HG03460 (cell line): ENCODE measurements at regions not wholly inside any gene's neighbourhood (a gene's known extent, or its start where the extent isn't known, plus 50 kb on each side); places are given as distances from the start of the nearest gene placed in this dataset.

ENCODE experiments used
- ATAC-seq: cut with Tn5 transposase; IDR thresholded peaks from one replicate; pipeline ENCODE4 v1.9.1; 2021; ENCODE audit not compliant: unreplicated experiment

GRCh38 chr17:79186406-79186805 is 111.8 kb downstream of the ENGASE start:
- no peak for ATAC-seq

DNA sequence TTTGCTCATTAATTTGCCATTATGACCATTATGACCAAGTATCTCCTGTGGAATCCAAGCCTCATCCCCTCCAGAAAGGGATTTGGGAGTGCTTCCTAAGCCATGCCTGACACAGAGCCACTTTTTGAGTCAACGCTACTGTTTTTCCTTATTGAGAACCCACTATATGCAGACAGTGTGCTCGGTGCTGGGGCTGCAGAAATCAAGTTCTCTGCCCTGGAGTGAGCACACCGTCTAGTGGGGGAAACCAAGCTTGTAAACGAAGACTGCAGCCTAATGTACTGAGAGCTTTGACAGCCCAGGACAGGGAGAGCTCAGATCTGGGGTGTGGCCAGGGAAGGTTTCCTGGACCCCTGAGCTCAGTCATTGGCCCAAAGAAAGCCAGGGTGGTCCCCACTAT is 111.0 kb downstream of the ENGASE start:
- no peak for ATAC-seq

- ATAC-seq = no peak
These were observed 109.6 kb downstream of the ENGASE start for GRCh38 chr17:79184219-79184618.

DNA sequence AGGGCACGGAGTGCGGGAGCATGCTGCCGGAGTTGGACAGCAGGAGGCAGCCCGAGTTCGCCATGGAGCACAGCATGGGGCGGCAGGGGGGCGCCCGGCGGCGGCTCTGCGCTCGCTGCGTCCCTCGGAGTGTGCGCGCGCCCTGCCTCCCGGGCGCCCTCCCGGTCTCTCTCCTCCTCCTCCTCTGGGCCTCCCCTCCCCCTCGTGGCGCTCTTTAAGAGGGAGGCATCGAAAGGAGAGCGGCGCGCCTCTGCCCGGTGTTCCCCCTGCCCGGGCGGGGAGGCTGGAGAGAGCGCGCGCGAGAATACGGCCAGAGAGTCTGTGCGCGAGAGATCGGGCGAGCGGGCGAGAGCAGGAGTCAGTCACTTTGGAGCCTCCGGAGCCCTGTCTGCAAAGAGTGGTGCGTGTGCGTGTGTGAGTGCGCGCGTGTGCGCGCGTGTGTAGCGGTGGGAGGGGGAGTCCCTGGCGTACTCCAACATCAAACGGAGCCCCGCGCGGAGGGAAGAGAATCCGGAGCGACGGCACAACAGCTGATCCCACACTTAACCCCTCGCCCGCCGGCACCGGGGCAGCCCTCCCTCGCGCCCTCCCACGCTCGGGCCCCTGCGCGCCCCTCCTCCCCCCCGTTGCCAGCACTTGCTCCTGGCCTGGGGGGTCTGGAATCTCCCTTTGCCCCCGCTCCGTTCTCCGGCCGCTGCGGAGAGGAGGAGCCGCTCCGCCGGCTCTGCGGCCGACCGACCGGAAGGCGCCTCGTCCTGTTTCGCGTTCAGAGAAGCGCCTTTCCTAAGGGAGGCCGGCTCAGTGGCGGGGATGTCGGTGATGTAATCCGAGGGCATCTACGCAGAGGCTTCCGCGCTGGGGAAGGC is 108.9 kb downstream of the ENGASE start:
- no peak for ATAC-seq

GRCh38 chr17:79183043-79183292 is 108.3 kb downstream of the ENGASE start:
- no peak for ATAC-seq

- ATAC-seq = no peak
These were observed 107.8 kb downstream of the ENGASE start for GRCh38 chr17:79182176-79183042.

GRCh38 chr17:79180358-79181005 is 105.9 kb downstream of the ENGASE start:
- no peak for ATAC-seq

GRCh38 chr17:79179334-79179733 is 104.7 kb downstream of the ENGASE start:
- no peak for ATAC-seq

DNA sequence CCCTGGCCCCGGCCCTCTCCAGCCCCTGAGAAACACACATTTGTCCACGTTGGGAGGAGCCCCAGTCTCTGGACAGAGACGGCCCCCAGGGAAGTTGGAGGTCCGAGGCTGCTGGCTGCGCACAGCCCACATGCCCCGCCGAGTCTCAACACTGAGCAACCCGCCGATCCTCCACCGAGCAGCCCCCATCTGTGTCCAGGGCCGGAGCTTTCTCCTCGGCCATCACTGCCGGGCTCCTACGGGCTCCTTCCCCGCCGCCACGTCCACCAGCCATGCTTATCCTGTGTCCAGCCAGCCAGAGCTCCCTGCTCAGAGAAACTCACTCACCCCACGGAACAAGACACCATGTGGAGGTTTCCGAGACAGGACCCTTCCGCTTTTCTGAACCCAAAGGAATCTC is 103.3 kb downstream of the ENGASE start:
- ATAC-seq = no peak

DNA sequence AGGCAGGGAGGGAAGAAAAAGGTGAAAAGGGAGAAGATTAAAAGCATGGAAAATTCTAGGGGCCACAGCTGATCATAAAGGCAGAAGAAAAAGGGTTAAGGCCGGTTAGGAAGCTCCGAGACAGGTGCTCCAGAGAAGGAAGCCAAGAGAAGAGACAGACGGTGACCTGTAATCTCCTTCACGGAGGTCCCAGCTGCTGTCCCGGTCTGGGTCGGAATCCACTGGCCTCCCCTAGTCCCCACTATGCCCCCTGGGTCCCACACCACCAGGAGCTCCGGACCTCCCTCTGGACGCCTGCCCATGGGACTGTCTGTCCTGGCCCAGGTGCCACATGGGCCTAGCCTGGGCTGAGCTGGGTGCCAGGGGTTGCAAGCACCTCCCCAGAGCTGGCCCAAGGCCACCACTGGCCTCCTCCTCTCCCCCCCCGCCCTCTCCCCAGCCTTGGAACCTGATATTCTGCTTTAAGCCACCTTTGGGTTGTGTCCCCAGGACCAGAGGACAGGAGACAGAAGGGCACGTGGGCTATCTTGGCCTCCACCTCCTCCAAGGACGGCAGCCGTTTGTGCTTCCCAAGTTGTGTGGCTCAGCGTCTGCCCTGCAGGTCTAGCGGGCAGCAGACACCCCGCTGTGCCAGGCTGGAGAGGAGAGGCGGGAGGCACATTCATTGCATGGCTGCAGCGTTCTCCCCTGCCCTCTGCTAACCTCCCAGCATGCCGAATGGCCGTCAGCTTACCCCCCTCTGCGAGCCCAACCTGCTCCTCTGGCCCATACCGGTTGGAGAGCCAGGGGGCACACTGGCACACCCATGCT is 102.4 kb downstream of the ENGASE start:
- no peak for ATAC-seq

- no peak for ATAC-seq
These were observed 100.6 kb downstream of the ENGASE start for GRCh38 chr17:79174905-79175856.

DNA sequence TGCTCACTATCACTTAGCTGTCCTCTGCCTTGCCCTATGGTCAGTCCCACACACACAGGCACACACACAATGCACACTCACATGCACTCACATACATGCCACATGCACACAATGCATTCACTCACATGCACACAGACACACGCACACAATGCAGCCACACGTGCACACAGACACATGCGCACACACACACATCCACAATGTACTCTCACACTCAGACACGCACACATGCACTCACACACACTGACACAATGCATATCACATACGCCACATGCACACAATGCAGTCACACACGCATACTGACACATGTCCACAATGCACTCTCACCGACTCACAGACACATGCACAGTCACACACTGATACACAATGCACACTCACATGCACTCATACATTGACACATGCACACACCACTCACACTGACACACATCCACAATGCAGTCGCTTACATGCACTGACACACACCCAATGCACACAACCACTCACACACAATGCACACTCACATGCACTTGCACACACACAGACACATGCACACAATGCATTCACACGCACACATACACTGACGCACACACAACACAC is 99.7 kb downstream of the ENGASE start:
- ATAC-seq = no peak

- ATAC-seq = no peak
These were observed 96.6 kb downstream of the ENGASE start for GRCh38 chr17:79171188-79171587.

GRCh38 chr17:79169861-79170260 is 95.2 kb downstream of the ENGASE start:
- ATAC-seq = no peak

DNA sequence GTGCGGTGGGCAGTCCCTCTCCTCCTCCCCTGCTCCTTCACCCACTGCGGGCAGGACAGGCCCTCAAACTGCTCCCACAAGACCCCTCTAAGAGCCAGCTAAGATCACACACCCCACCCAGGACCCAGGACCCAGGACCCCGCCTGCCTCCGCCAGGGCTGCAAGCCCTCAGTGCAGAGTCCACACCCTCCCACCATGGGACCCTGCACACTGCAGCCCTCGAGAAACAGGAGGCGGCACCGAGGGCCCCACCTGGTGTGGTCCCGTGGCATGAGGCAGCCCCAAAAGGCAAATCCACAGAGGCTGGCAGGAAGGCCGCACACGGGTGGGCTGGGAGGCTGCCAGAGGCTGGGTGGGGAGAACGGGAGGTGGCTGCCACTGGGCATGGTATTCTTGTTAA is 94.7 kb downstream of the ENGASE start:
- no peak for ATAC-seq

GRCh38 chr17:79168486-79169055 is 93.9 kb downstream of the ENGASE start:
- ATAC-seq = no peak

DNA sequence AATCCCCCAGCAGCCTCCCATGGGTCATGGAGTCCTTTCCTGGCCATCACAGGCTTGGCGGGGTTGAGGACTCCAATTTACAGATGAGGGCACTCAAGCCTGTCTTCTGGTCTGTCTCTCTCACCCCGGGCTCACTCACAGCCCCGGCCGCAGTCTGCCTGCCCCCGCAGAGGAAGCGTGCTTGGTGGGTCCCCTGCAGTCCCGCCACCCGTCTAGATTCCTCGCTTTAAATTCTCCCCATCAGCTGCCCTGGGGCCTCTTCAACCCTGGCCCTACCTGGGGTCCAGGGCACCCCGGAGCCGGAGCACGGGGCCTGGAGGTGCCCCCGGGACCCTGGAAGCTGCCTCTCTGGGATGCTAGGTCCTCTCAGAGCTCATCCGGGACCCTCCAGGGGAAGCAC is 92.9 kb downstream of the ENGASE start:
- ATAC-seq = no peak

DNA sequence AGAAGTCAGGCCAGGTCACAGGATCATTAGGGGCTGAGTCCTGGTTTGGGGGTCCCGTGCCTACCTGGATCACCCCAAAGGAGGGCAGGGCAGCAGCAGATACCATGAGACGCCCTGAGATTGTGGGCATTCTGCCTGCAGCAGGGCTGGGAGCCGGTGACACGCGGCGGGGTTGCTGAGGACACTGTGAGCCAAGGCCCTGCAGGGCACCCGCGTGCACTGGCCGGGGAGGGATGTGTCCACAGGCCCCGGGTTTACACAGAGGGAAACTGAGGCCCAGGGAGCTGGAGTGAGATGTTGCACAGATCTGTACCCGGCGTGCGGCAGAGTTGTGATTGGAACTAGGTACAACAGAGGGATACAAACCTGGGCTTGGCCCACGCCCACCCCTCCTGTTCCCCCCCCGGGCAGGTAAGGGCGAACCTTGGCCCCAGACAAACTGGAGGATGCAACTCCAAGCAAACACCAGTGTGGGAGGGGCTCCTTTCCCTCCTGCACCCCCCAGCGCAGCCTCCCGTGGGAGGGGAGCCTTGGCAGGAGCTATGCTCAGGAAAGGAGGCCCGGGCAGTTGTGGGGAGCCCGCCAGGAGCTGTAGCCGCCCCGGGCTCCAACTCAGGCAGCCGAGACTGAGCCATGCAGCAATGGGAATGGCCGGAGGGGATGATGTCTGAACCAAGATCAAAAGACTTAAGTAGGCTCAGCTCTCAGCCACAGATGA is 91.3 kb downstream of the ENGASE start:
- no peak for ATAC-seq
